A549 (cell line): ENCODE measurements at regions not wholly inside any gene's neighbourhood (a gene's known extent, or its start where the extent isn't known, plus 50 kb on each side); places are given as distances from the start of the nearest gene placed in this dataset.

Source experiments
- JUNB ChIP-seq: fragments of >200 bp; sonication (Bioruptor Twin); formaldehyde crosslinking; IDR thresholded peaks from 2 replicates; pipeline ENCODE4 v1.6.1; 2016
- MYC ChIP-seq: IDR thresholded peaks from 2 replicates; pipeline ENCODE4 v1.6.1; 2012; ENCODE audit warnings: mild to moderate bottlenecking, inconsistent platforms, low read length, improper control_type of control experiment, borderline replicate concordance
- NR3C1 ChIP-seq: fragments of >200 bp; sonication (Bioruptor Twin); formaldehyde crosslinking; IDR thresholded peaks from 3 replicates; pipeline ENCODE4 v1.6.1; 2017
- PBX3 ChIP-seq: IDR thresholded peaks from 2 replicates; pipeline ENCODE4 v1.6.1; 2012
- POLR2A ChIP-seq: IDR thresholded peaks from 2 replicates; pipeline ENCODE4 v1.6.1; 2012; ENCODE audit warnings: mild to moderate bottlenecking, low read length
- REST ChIP-seq: fragments of 200-600 bp; sonication (generic); IDR thresholded peaks from 2 replicates; pipeline ENCODE4 v1.6.1; 2016; ENCODE audit warnings: antibody characterized with exemption, mild to moderate bottlenecking, moderate library complexity
- TF ChIP-seq, protein P1 (sequence below): fragments of >200 bp; sonication (Bioruptor Twin); formaldehyde crosslinking; IDR thresholded peaks from 3 replicates; pipeline ENCODE4 v1.5.1; 2016
- TF ChIP-seq, protein P2 (sequence below): IDR thresholded peaks from 2 replicates; pipeline ENCODE4 v1.6.1; 2012
- TF ChIP-seq, protein P3 (sequence below): fragments of >200 bp; sonication (Bioruptor Twin); formaldehyde crosslinking; IDR thresholded peaks from 2 replicates; pipeline ENCODE4 v1.6.1; 2016

- TF ChIP-seq, protein P1, sequence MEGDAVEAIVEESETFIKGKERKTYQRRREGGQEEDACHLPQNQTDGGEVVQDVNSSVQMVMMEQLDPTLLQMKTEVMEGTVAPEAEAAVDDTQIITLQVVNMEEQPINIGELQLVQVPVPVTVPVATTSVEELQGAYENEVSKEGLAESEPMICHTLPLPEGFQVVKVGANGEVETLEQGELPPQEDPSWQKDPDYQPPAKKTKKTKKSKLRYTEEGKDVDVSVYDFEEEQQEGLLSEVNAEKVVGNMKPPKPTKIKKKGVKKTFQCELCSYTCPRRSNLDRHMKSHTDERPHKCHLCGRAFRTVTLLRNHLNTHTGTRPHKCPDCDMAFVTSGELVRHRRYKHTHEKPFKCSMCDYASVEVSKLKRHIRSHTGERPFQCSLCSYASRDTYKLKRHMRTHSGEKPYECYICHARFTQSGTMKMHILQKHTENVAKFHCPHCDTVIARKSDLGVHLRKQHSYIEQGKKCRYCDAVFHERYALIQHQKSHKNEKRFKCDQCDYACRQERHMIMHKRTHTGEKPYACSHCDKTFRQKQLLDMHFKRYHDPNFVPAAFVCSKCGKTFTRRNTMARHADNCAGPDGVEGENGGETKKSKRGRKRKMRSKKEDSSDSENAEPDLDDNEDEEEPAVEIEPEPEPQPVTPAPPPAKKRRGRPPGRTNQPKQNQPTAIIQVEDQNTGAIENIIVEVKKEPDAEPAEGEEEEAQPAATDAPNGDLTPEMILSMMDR = no peak
- no peak for TF ChIP-seq REST
- TF ChIP-seq, protein P2, sequence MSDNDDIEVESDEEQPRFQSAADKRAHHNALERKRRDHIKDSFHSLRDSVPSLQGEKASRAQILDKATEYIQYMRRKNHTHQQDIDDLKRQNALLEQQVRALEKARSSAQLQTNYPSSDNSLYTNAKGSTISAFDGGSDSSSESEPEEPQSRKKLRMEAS = no peak
- no peak for TF ChIP-seq PBX3
- TF ChIP-seq POLR2A = no peak
- TF ChIP-seq NR3C1 = no peak
- TF ChIP-seq MYC = no peak
- TF ChIP-seq JUNB = no peak
- TF ChIP-seq, protein P3, sequence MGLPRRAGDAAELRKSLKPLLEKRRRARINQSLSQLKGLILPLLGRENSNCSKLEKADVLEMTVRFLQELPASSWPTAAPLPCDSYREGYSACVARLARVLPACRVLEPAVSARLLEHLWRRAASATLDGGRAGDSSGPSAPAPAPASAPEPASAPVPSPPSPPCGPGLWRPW = no peak
Observed at GRCh38 chr17:77497578-77497934, 356.8 kb downstream of the SEC14L1 start.
